IMR-90 (cell line): ENCODE measurements at regions not wholly inside any gene's neighbourhood (a gene's known extent, or its start where the extent isn't known, plus 50 kb on each side); places are given as distances from the start of the nearest gene placed in this dataset.
A peak's percentile ranks its signal among the peaks of the same experiment; 100 is the strongest.

ENCODE experiments used
- ATAC-seq: fragments of 200-7000 bp; cut with Tn5 transposase; 2 replicates; pipeline ENCODE4 v1.9.1; 2020; ENCODE audit warnings: low read depth, mild to moderate bottlenecking, moderate library complexity
- BruUV-seq: library from RNA; stranded (reverse); fragments of 400-500 nt; replicated peaks from 2 replicates; lab custom pipeline; 2021; lab: Mats Ljungman, UMichigan
- CTCF ChIA-PET: fragments of 300-600 bp; formaldehyde crosslinking; extraction: SDS; loops from one replicate; lab custom pipeline; 2021; ENCODE audit warnings: antibody characterized with exemption; lab: Yijun Ruan, JAX
- POLR2A ChIA-PET: fragments of 300-600 bp; sonication (Branson Sonifier 250); formaldehyde crosslinking; loops from one replicate; lab custom pipeline; 2022; ENCODE audit warnings: antibody characterized with exemption; ENCODE audit not compliant: unreplicated experiment; lab: Charles Lee
- DNase-seq: peaks from one replicate; pipeline ENCODE4 v3.0.0; 2013
- H2AFZ ChIP-seq: replicated peaks from 2 replicates; pipeline ENCODE3; 2013; ENCODE audit warnings: low read length, mild to moderate bottlenecking; ENCODE audit not compliant: poor library complexity
- H2AK5ac ChIP-seq: 2 replicates; pipeline ENCODE4 v1.6.1; 2013; ENCODE audit warnings: low read depth, low read length, inconsistent platforms
- H2AK9ac ChIP-seq: replicated peaks from 2 replicates; pipeline ENCODE3; 2013; ENCODE audit warnings: mild to moderate bottlenecking, low read depth, low read length, moderate library complexity; ENCODE audit not compliant: poor library complexity
- H2BK120ac ChIP-seq: 2 replicates; pipeline ENCODE4 v1.6.1; 2013; ENCODE audit warnings: low read depth, low read length, inconsistent platforms
- H2BK15ac ChIP-seq: 3 replicates; pipeline ENCODE4 v1.6.1; 2013; ENCODE audit warnings: low read depth, low read length, inconsistent platforms
- H2BK20ac ChIP-seq: 2 replicates; pipeline ENCODE4 v1.6.1; 2013; ENCODE audit warnings: low read depth, mild to moderate bottlenecking, inconsistent platforms, low read length, moderate library complexity
- H2BK5ac ChIP-seq: 2 replicates; pipeline ENCODE4 v1.6.1; 2013; ENCODE audit warnings: mild to moderate bottlenecking, low read depth, low read length, inconsistent platforms; ENCODE audit not compliant: poor library complexity, severe bottlenecking
- H3K14ac ChIP-seq: replicated peaks from 2 replicates; pipeline ENCODE4 v1.6.1; 2013; ENCODE audit warnings: low read depth, low read length, inconsistent platforms
- H3K18ac ChIP-seq: 2 replicates; pipeline ENCODE4 v1.6.1; 2013; ENCODE audit warnings: low read depth, low read length, control low read depth
- H3K23ac ChIP-seq: 2 replicates; pipeline ENCODE4 v1.6.1; 2013; ENCODE audit warnings: low read depth, low read length, inconsistent platforms
- H3K27ac ChIP-seq: 2 replicates; pipeline ENCODE4 v1.5.1; 2013; ENCODE audit warnings: mild to moderate bottlenecking, control low read depth, low read length; ENCODE audit not compliant: insufficient read depth
- H3K27me3 ChIP-seq: 2 replicates; pipeline ENCODE4 v1.6.1; 2013; ENCODE audit warnings: low read length; ENCODE audit not compliant: control insufficient read depth, insufficient read depth
- H3K36me3 ChIP-seq: 2 replicates; pipeline ENCODE4 v1.6.1; 2013; ENCODE audit warnings: low read length, mixed read lengths; ENCODE audit not compliant: control insufficient read depth, insufficient read depth
- H3K4ac ChIP-seq: 2 replicates; pipeline ENCODE4 v1.6.1; 2013; ENCODE audit warnings: low read depth, low read length, inconsistent platforms
- H3K4me1 ChIP-seq: 2 replicates; pipeline ENCODE4 v1.6.1; 2013; ENCODE audit warnings: low read length, mixed read lengths; ENCODE audit not compliant: control insufficient read depth, insufficient read depth
- H3K4me2 ChIP-seq: 2 replicates; pipeline ENCODE4 v1.6.1; 2013; ENCODE audit warnings: low read depth, mild to moderate bottlenecking, control low read depth, low read length, moderate library complexity
- H3K4me3 ChIP-seq: 2 replicates; pipeline ENCODE4 v1.5.1; 2013; ENCODE audit warnings: low read depth, mild to moderate bottlenecking, control low read depth, low read length, moderate library complexity; ENCODE audit not compliant: insufficient read depth
- H3K56ac ChIP-seq: 2 replicates; pipeline ENCODE4 v1.6.1; 2013; ENCODE audit warnings: low read length, inconsistent platforms; ENCODE audit not compliant: insufficient read depth; ENCODE audit errors: extremely low read depth
- H3K79me1 ChIP-seq, 2 experiments: 2 replicates each; pipeline ENCODE4 v1.6.1; 2013; ENCODE audit warnings: low read length in 2 of 2, inconsistent platforms in 1 of 2, low read depth in 1 of 2
- H3K9ac ChIP-seq: 2 replicates; pipeline ENCODE4 v1.6.1; 2013; ENCODE audit warnings: low read depth, low read length, control low read depth
- H3K9me1 ChIP-seq: 2 replicates; pipeline ENCODE4 v1.6.1; 2013; ENCODE audit warnings: low read length, inconsistent platforms; ENCODE audit not compliant: insufficient read depth
- H3K9me3 ChIP-seq: 2 replicates; pipeline ENCODE4 v1.6.1; 2013; ENCODE audit warnings: low read length; ENCODE audit not compliant: control insufficient read depth, insufficient read depth
- H4K20me1 ChIP-seq: 2 replicates; pipeline ENCODE4 v1.6.1; 2013; ENCODE audit warnings: low read length, inconsistent platforms; ENCODE audit not compliant: insufficient read depth
- H4K5ac ChIP-seq: 2 replicates; pipeline ENCODE4 v1.6.1; 2013; ENCODE audit warnings: mild to moderate bottlenecking, low read depth, low read length, control low read depth
- H4K8ac ChIP-seq, 2 experiments: 2 replicates each; pipeline ENCODE4 v1.6.1; 2013; ENCODE audit warnings: low read depth in 2 of 2, low read length in 2 of 2, control low read depth in 1 of 2, inconsistent platforms in 1 of 2
- H4K91ac ChIP-seq: 2 replicates; pipeline ENCODE4 v1.6.1; 2013; ENCODE audit warnings: low read depth, low read length, inconsistent platforms; ENCODE audit not compliant: insufficient read depth
- BHLHE40 ChIP-seq: fragments of 150-350 bp; IDR thresholded peaks from 2 replicates; pipeline ENCODE4 v1.6.1; 2016; ENCODE audit warnings: mild to moderate bottlenecking, low read depth, low read length
- CEBPB ChIP-seq: IDR thresholded peaks from 2 replicates; pipeline ENCODE4 v1.6.1; 2012; ENCODE audit warnings: low read depth, low read length, improper control_type of control experiment
- MXI1 ChIP-seq: IDR thresholded peaks from 2 replicates; pipeline ENCODE4 v1.6.1; 2012; ENCODE audit warnings: low read depth, mild to moderate bottlenecking, low read length, moderate library complexity, borderline replicate concordance
- NFE2L2 ChIP-seq: fragments of 150-350 bp; IDR thresholded peaks from 2 replicates; pipeline ENCODE4 v1.6.1; 2016; ENCODE audit warnings: low read depth, mild to moderate bottlenecking, low read length
- POLR2A ChIP-seq: IDR thresholded peaks from 2 replicates; pipeline ENCODE4 v1.6.1; 2012; ENCODE audit warnings: mild to moderate bottlenecking, low read depth, low read length
- RCOR1 ChIP-seq: IDR thresholded peaks from 2 replicates; pipeline ENCODE4 v1.6.1; 2012; ENCODE audit warnings: mild to moderate bottlenecking, low read length, improper control_type of control experiment; ENCODE audit not compliant: insufficient replicate concordance
- RFX5 ChIP-seq: IDR thresholded peaks from 2 replicates; pipeline ENCODE4 v1.8.0; 2012; ENCODE audit warnings: low read depth, mild to moderate bottlenecking, low read length, moderate library complexity
- SMC3 ChIP-seq: fragments of 150-350 bp; IDR thresholded peaks from 2 replicates; pipeline ENCODE4 v1.6.1; 2016; ENCODE audit warnings: low read depth, mild to moderate bottlenecking, antibody characterized with exemption, low read length, moderate library complexity
- WGBS, 2 experiments: methylation state at CpG; one replicate each; pipeline versions ENCODE4 v1.1.5 to v1.1.7; 2013; ENCODE audit warnings: missing lambda C conversion rate in 2 of 2; ENCODE audit not compliant: insufficient read length in 1 of 2; ENCODE audit errors: extremely low coverage in 2 of 2; 5-methylcytosine and 5-hydroxymethylcytosine counted together
- dilution Hi-C: fragments of 300-500 bp; cut with HindIII; formaldehyde crosslinking; loops from one replicate; pipeline ENCODE4 v1.14.3; 2018; ENCODE audit warnings: low sequenced_read_pairs; ENCODE audit not compliant: unreplicated experiment
- in situ Hi-C: fragments of 300-500 bp; cut with MboI; formaldehyde crosslinking; loops from 3 replicates; pipeline ENCODE4 v1.14.3; 2019; ENCODE audit warnings: low sequenced_read_pairs, inconsistent platforms, mixed read lengths
- intact Hi-C: fragments of 100-400 bp; cut with micrococcal nuclease; formaldehyde crosslinking; loops from 2 replicates; pipeline ENCODE4 v1.10.0; 2022

DNA sequence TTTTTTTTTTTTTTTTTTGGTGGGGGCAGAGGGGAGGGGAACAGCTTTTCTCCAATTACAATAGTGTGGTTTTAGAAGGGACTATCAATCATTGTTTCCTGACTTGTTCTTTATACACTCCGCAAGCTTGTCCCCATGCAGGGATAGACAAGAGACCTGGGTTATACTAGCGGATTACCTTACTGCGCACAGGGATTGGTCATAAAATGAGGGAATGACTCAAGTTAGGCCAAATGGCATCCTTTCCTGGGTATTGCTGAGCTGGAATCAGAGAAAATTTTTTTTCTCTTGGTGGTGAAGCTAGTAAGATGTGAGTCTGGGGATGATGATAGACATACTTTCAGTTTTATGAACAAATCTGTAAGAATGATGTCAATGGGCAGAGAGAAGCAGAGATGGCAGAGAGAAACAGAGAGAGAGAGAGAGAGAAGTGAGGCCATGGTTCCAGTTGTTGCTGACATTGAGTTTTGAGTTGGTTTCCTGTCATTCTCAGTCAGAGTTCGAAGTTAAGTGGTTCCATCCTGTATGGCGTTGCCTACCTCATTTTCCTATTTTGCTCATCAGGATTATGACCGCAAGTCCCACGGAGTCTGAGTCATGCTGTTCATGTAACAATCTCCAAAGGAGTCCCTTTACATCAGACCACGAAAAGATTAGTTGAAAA is 59.1 kb upstream of the OTOGL start (continued):
- TF ChIP-seq BHLHE40 = no peak

DNA sequence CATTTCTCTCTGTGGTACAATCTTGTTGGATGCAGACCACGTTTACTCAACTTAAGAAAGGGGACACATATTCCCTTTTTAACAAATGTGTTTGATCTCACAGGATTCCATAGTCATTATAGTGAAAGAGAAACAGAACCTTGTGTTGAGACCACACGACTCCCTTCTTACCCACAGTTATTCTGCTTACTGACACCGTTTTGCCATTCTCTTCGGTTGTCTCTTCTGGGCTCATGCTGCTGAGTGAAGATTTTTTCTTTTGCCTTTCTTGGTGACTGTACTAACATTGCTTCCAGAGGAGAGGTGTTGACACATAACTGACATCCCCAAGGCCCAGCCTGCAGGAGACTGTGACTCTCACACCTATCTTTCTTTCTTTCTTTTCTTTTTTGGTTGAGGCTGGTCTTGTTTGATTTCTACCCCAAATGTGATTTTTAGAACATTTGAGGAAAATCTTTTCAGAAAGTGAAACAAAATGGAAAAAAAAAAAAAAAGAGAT is 61.2 kb upstream of the OTOGL start:
- H3K9ac ChIP-seq = no peak overlapping the region
- peaks cover 2% of the 10 kb centered on the region for H3K9me1 ChIP-seq
- no peak overlapping the region for H3K27ac ChIP-seq
- DNase-seq (peak; percentile 16), ATAC-seq (no peak)
- H3K9me3 ChIP-seq = no peaks in the 10 kb centered on the region
- no peak overlapping the region for H3K4me3 ChIP-seq
- H2BK120ac ChIP-seq = peak overlapping the region; percentile 41
- H2BK15ac ChIP-seq = peak overlapping the region; percentile 61
- no peaks in the 10 kb centered on the region for H4K20me1 ChIP-seq
- ChIA-PET POLR2A (no interaction called here), CTCF (no interaction called here)
- no peak overlapping the region for H2AK9ac ChIP-seq
- no peaks in the 10 kb centered on the region; a peak in 1 of 4 replicates for H3K79me1 ChIP-seq
- H2AFZ ChIP-seq = peak overlapping the region; percentile 36
- no peak overlapping the region for H2AK5ac ChIP-seq
- H3K4me1 ChIP-seq = peaks cover 5% of the 10 kb centered on the region; the same call in 1 of the 2 replicates
- H4K91ac ChIP-seq = peak overlapping the region; percentile 15; the same call in 1 of the 2 replicates
- H3K4me2 ChIP-seq = peak overlapping the region; percentile 86; the same call in 1 of the 2 replicates
- H4K5ac ChIP-seq = peak overlapping the region; percentile 56; the same call in 1 of the 2 replicates
- H2BK5ac ChIP-seq = peak overlapping the region; percentile 21
- dilution Hi-C loops = no loop called here
- H3K56ac ChIP-seq = no peak overlapping the region
- H2BK20ac ChIP-seq = peak overlapping the region; percentile 36; the same call in 1 of the 2 replicates
- H3K18ac ChIP-seq = peak overlapping the region; percentile 79
- peak overlapping the region in 1 of 2 experiments; percentile 62; a peak in 2 of 4 replicates for H4K8ac ChIP-seq
- peak overlapping the region; percentile 14; the same call in 1 of the 2 replicates for H3K14ac ChIP-seq
- intact Hi-C loops = no loop called here
- WGBS, 2 experiments = no CpG with 5 or more reads among the region's 4 CpGs
- no TSS peak for BruUV-seq
- H3K4ac ChIP-seq = no peak overlapping the region
- H3K36me3 ChIP-seq = no peaks in the 10 kb centered on the region
- H3K27me3 ChIP-seq = no peaks in the 10 kb centered on the region
- in situ Hi-C loops = no loop called here
- peak overlapping the region; percentile 39; the same call in 1 of the 2 replicates for H3K23ac ChIP-seq
- TF ChIP-seq RFX5 = no peak
- TF ChIP-seq CEBPB = no peak
- TF ChIP-seq SMC3 = no peak
- no peak for TF ChIP-seq NFE2L2
- no peak for TF ChIP-seq RCOR1
- no peak for TF ChIP-seq POLR2A
- TF ChIP-seq MXI1 = no peak
